NCI-H2081 (cell line): ENCODE measurements at regions not wholly inside any gene's neighbourhood (a gene's known extent, or its start where the extent isn't known, plus 50 kb on each side); places are given as distances from the start of the nearest gene placed in this dataset.
"Not testable (repeated sequence)": the region's sequence is repeated elsewhere in the genome, so short reads cannot be mapped to it uniquely, and the experiment has no call there.

Experiments
- DNase-seq, 2 experiments: peaks; one replicate each; lab custom pipeline; 2025; lab: John Stamatoyannopoulos, UW

GRCh38 chr11:96447208-96448110, 57.6 kb downstream of the JRKL start:
- no peak for DNase-seq

GRCh38 chr11:96448225-96448624, 58.4 kb downstream of the JRKL start:
- no peak for DNase-seq

GRCh38 chr11:96456111-96456510, 66.3 kb downstream of the JRKL start:
- DNase-seq, result no peak

- no peak for DNase-seq
Observed at GRCh38 chr11:96459751-96460150, 69.9 kb downstream of the JRKL start.

GRCh38 chr11:96461871-96462270, 72.1 kb downstream of the JRKL start:
- DNase-seq, result no peak

- DNase-seq, result peak; percentile 73 to 74
Observed at GRCh38 chr11:96464700-96465307, 75.0 kb downstream of the JRKL start.

- peak in 1 of 2 experiments; percentile 60 for DNase-seq
Observed at GRCh38 chr11:96465512-96465911, 75.7 kb downstream of the JRKL start.

GRCh38 chr11:96466607-96467006, 76.8 kb downstream of the JRKL start:
- DNase-seq, result no peak

GRCh38 chr11:96469776-96470175, 80.0 kb downstream of the JRKL start:
- no peak for DNase-seq

GRCh38 chr11:96470521-96470920, 80.7 kb downstream of the JRKL start:
- no peak for DNase-seq

- DNase-seq, result no peak
Observed at GRCh38 chr11:96472085-96472484, 82.3 kb downstream of the JRKL start.

- DNase-seq, result no peak
Observed at GRCh38 chr11:96474263-96474662, 84.5 kb downstream of the JRKL start.

- no peak for DNase-seq
Observed at GRCh38 chr11:96481204-96481603, 91.4 kb downstream of the JRKL start.

GRCh38 chr11:96481771-96482170, 92.0 kb downstream of the JRKL start:
- DNase-seq, result no peak

GRCh38 chr11:96482193-96482592, 92.4 kb downstream of the JRKL start:
- no peak for DNase-seq

- DNase-seq, result no peak
Observed at GRCh38 chr11:96483374-96483955, 93.7 kb downstream of the JRKL start.

GRCh38 chr11:96484361-96484760, 94.5 kb downstream of the JRKL start:
- no peak for DNase-seq

- DNase-seq, result no peak
Observed at GRCh38 chr11:96486890-96487611, 97.2 kb downstream of the JRKL start.

- not testable (repeated sequence) for DNase-seq
Observed at GRCh38 chr11:96488911-96489310, 99.1 kb downstream of the JRKL start.

- no peak for DNase-seq
Observed at GRCh38 chr11:96500440-96500839, 110.6 kb downstream of the JRKL start.

- no peak for DNase-seq
Observed at GRCh38 chr11:96506041-96506440, 116.2 kb downstream of the JRKL start.

GRCh38 chr11:96506953-96507354, 117.1 kb downstream of the JRKL start:
- DNase-seq, result no peak
